Panc1 (cell line): ENCODE measurements at regions not wholly inside any gene's neighbourhood (a gene's known extent, or its start where the extent isn't known, plus 50 kb on each side); places are given as distances from the start of the nearest gene placed in this dataset.

ENCODE experiments used
- ATAC-seq: fragments of 200-7000 bp; cut with Tn5 transposase; 2 replicates; pipeline ENCODE4 v1.9.1; 2020; ENCODE audit warnings: mild to moderate bottlenecking, moderate library complexity
- BruUV-seq: library from RNA; stranded (reverse); fragments of 400-500 nt; replicated peaks from 2 replicates; lab custom pipeline; 2021; lab: Mats Ljungman, UMichigan
- CTCF ChIA-PET: fragments of 300-600 bp; sonication (Branson Sonifier 250); formaldehyde crosslinking; loops from one replicate; lab custom pipeline; 2022; ENCODE audit warnings: antibody characterized with exemption; lab: Charles Lee
- POLR2A ChIA-PET: fragments of 300-600 bp; sonication (Branson Sonifier 250); formaldehyde crosslinking; loops from one replicate; lab custom pipeline; 2022; ENCODE audit warnings: antibody characterized with exemption; lab: Charles Lee
- DNase-seq: peaks from one replicate; pipeline ENCODE4 v3.0.0-alpha.2; 2010; ENCODE audit warnings: low read depth, low spot score
- H3K27ac ChIP-seq: 2 replicates; pipeline ENCODE4 v1.5.1; 2011; ENCODE audit warnings: mild to moderate bottlenecking, low read length, inconsistent platforms
- H3K27me3 ChIP-seq: fragments of 200-500 bp; sonication (Bioruptor generic); 2 replicates; pipeline ENCODE4 v1.6.0; 2014; ENCODE audit warnings: low read length, inconsistent platforms; ENCODE audit not compliant: control insufficient read depth, insufficient read depth
- H3K36me3 ChIP-seq: fragments of 200-500 bp; sonication (Bioruptor generic); 2 replicates; pipeline ENCODE4 v1.5.1; 2014; ENCODE audit warnings: inconsistent platforms, mild to moderate bottlenecking, low read length, moderate library complexity; ENCODE audit not compliant: control insufficient read depth, insufficient read depth
- H3K4me1 ChIP-seq: 2 replicates; pipeline ENCODE4 v1.5.1; 2011; ENCODE audit warnings: inconsistent platforms, mild to moderate bottlenecking, low read length, moderate library complexity; ENCODE audit not compliant: control insufficient read depth, insufficient read depth
- H3K4me3 ChIP-seq, 2 experiments: 2 replicates each; pipeline ENCODE4 v1.5.1; 2011 to 2012; ENCODE audit warnings: low read depth in 2 of 2, low read length in 2 of 2, mild to moderate bottlenecking in 2 of 2, inconsistent platforms in 1 of 2, moderate library complexity in 1 of 2
- H3K9me3 ChIP-seq: fragments of 200-500 bp; sonication (Bioruptor generic); 2 replicates; pipeline ENCODE4 v1.5.1; 2014; ENCODE audit warnings: low read depth, mild to moderate bottlenecking, inconsistent platforms, low read length, moderate library complexity; ENCODE audit not compliant: control insufficient read depth, insufficient read depth
- POLR2AphosphoS5 ChIP-seq: IDR thresholded peaks from 2 replicates; pipeline ENCODE4 v1.6.1; 2012; ENCODE audit warnings: mild to moderate bottlenecking, low read depth, low read length, moderate library complexity
- SIN3A ChIP-seq: IDR thresholded peaks from 2 replicates; pipeline ENCODE4 v1.6.1; 2012; ENCODE audit warnings: low read depth, mild to moderate bottlenecking, low read length, moderate library complexity, borderline replicate concordance; ENCODE audit not compliant: insufficient read depth
- TCF7L2 ChIP-seq: IDR thresholded peaks from 2 replicates; pipeline ENCODE4 v1.6.1; 2011; ENCODE audit warnings: mild to moderate bottlenecking, low read depth, low read length, inconsistent platforms
- in situ Hi-C: cut with HindIII; loops from 2 replicates; pipeline ENCODE4 v1.10.0; 2016; ENCODE audit warnings: low sequenced_read_pairs, low pct_unique_long_range_greater_than_20kb
- intact Hi-C: fragments of 100-400 bp; cut with micrococcal nuclease; formaldehyde crosslinking; loops from one replicate; pipeline ENCODE4 v1.10.0; 2022; ENCODE audit not compliant: unreplicated experiment
- TF ChIP-seq, protein P1 (sequence below), 2 experiments: IDR thresholded peaks; 2 replicates each; pipeline ENCODE4 v1.6.1; 2011 to 2012; ENCODE audit warnings: low read depth in 2 of 2, control low read depth in 1 of 2, low read length in 1 of 2, mild to moderate bottlenecking in 1 of 2, moderate library complexity in 1 of 2; ENCODE audit not compliant: insufficient read depth in 1 of 2
- TF ChIP-seq, protein P2 (sequence below): fragments of 450-650 bp; IDR thresholded peaks from 2 replicates; pipeline ENCODE4 v1.5.1; 2017; ENCODE audit warnings: mild to moderate bottlenecking

DNA sequence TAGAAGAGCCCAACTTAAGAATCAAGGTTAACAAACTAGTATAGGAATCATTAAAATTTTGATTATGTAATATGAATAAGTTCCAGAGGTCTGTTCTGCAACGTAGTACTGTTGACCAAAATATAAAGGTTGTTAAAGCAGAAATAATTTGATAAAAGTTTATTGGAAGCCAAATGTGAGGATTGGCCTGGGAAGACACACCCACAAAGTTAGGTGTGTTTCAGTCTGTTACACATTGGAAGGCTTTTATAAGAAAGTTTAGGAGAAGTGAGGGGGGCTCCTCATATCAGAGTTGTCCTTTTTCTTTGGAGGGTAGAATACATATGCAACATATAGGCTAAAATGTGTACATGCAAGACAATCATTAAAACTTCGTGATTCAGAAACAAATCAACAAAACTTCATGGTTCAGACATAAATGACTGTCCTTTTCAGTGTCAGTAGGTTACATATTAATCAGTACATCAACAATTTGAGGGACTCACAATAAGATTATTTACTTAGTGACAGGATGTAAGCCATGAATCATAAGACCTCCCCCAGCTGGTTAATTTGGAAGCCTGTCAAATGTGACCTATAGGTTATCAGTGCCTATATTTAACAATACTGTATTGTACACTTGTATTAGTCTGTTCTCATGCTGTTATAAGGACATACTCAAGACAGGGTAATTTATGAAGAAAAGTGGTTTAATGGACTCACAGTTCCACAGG lies 245.0 kb upstream of the B3GALT2 start:
- ATAC-seq = no peak

DNA sequence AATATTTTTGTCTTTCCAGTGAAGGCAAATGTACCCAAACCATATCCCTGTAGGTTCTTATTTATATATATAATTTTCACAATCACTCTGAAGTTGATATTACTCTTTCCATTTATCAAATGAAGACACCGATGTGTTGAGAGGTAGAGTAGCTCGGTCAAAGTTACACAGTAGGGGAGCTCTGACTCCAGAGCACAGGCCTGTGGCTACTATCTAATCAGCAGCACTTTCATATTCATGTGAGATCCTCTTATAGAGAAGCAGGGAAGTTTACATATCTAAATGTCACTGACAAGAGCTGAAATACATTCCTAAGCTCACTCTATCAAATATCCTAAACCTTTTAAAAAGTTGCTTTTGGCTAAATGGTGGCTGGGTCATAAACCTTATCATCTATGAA lies 241.1 kb upstream of the B3GALT2 start:
- BruUV-seq = no TSS peak
- intact Hi-C loops (no loop called here), in situ Hi-C loops (no loop called here)
- ChIA-PET POLR2A (interaction anchor here (0.7 kb wide), 1 partner anchor 306 kb away, joined by 4 read pairs; no protein-coding TSS in a partner anchor), CTCF (no interaction called here)
- no peak for TF ChIP-seq POLR2AphosphoS5
- TF ChIP-seq TCF7L2 = no peak
- TF ChIP-seq, protein P1, sequence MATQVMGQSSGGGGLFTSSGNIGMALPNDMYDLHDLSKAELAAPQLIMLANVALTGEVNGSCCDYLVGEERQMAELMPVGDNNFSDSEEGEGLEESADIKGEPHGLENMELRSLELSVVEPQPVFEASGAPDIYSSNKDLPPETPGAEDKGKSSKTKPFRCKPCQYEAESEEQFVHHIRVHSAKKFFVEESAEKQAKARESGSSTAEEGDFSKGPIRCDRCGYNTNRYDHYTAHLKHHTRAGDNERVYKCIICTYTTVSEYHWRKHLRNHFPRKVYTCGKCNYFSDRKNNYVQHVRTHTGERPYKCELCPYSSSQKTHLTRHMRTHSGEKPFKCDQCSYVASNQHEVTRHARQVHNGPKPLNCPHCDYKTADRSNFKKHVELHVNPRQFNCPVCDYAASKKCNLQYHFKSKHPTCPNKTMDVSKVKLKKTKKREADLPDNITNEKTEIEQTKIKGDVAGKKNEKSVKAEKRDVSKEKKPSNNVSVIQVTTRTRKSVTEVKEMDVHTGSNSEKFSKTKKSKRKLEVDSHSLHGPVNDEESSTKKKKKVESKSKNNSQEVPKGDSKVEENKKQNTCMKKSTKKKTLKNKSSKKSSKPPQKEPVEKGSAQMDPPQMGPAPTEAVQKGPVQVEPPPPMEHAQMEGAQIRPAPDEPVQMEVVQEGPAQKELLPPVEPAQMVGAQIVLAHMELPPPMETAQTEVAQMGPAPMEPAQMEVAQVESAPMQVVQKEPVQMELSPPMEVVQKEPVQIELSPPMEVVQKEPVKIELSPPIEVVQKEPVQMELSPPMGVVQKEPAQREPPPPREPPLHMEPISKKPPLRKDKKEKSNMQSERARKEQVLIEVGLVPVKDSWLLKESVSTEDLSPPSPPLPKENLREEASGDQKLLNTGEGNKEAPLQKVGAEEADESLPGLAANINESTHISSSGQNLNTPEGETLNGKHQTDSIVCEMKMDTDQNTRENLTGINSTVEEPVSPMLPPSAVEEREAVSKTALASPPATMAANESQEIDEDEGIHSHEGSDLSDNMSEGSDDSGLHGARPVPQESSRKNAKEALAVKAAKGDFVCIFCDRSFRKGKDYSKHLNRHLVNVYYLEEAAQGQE (IDR thresholded peaks at IDR 0.05; ENCODE audit: insufficient read depth in 1 of 2, low read depth in 2 of 2, low read length in 1 of 2) = no peak
- TF ChIP-seq SIN3A = no peak
- TF ChIP-seq, protein P2, sequence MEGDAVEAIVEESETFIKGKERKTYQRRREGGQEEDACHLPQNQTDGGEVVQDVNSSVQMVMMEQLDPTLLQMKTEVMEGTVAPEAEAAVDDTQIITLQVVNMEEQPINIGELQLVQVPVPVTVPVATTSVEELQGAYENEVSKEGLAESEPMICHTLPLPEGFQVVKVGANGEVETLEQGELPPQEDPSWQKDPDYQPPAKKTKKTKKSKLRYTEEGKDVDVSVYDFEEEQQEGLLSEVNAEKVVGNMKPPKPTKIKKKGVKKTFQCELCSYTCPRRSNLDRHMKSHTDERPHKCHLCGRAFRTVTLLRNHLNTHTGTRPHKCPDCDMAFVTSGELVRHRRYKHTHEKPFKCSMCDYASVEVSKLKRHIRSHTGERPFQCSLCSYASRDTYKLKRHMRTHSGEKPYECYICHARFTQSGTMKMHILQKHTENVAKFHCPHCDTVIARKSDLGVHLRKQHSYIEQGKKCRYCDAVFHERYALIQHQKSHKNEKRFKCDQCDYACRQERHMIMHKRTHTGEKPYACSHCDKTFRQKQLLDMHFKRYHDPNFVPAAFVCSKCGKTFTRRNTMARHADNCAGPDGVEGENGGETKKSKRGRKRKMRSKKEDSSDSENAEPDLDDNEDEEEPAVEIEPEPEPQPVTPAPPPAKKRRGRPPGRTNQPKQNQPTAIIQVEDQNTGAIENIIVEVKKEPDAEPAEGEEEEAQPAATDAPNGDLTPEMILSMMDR = no peak
- no peak overlapping the region for H3K4me3 ChIP-seq
- H3K9me3 ChIP-seq = no peaks in the 10 kb centered on the region
- no peaks in the 10 kb centered on the region for H3K4me1 ChIP-seq
- no peak overlapping the region for H3K27ac ChIP-seq
- no peaks in the 10 kb centered on the region for H3K27me3 ChIP-seq
- no peaks in the 10 kb centered on the region for H3K36me3 ChIP-seq
- no peak for DNase-seq
- no peak for ATAC-seq

More for the DNA sequence above, 245.0 kb upstream of the B3GALT2 start:
- Histone ChIP-seq H3K9me3 (no peaks in the 10 kb centered on the region; the same call in 1 of the 2 replicates), H3K36me3 (no peaks in the 10 kb centered on the region), H3K4me1 (no peaks in the 10 kb centered on the region), H3K4me3 (no peak overlapping the region), H3K27ac (no peak overlapping the region), H3K27me3 (no peaks in the 10 kb centered on the region)
- no peak for DNase-seq
- TF ChIP-seq, protein P2 = no peak
- TF ChIP-seq SIN3A = no peak
- TF ChIP-seq, protein P1 (IDR thresholded peaks at IDR 0.05; ENCODE audit: insufficient read depth in 1 of 2, low read depth in 2 of 2, low read length in 1 of 2) = no peak
- TF ChIP-seq POLR2AphosphoS5 = no peak
- no peak for TF ChIP-seq TCF7L2
- BruUV-seq = no TSS peak
- ChIA-PET POLR2A (no interaction called here), CTCF (no interaction called here)
- in situ Hi-C loops = no loop called here
- intact Hi-C loops = no loop called here
